Spinal cord (tissue), 9 donors: ENCODE measurements at regions not wholly inside any gene's neighbourhood (a gene's known extent, or its start where the extent isn't known, plus 50 kb on each side); places are given as distances from the start of the nearest gene placed in this dataset.

Experiments used
- DNase-seq, 6 donors: peaks; one replicate each; pipeline versions ENCODE4 v3.0.0 to v3.0.0-alpha.2; 2013 to 2015; ENCODE audit warnings: low spot score in 6 of 6, low read depth in 4 of 6
- H3K27ac ChIP-seq: one replicate; pipeline ENCODE4 v1.5.1; 2013; ENCODE audit warnings: low read depth, low read length, control low read depth
- H3K27me3 ChIP-seq: one replicate; pipeline ENCODE4 v1.6.1; 2013; ENCODE audit warnings: low read length; ENCODE audit not compliant: control insufficient read depth, insufficient read depth
- H3K36me3 ChIP-seq: one replicate; pipeline ENCODE4 v1.6.1; 2013; ENCODE audit warnings: low read length; ENCODE audit not compliant: control insufficient read depth, insufficient read depth
- H3K4me1 ChIP-seq: one replicate; pipeline ENCODE4 v1.6.1; 2013; ENCODE audit warnings: low read length; ENCODE audit not compliant: control insufficient read depth, insufficient read depth
- H3K4me3 ChIP-seq: one replicate; pipeline ENCODE4 v1.5.1; 2013; ENCODE audit warnings: low read depth, low read length, control low read depth
- H3K9me3 ChIP-seq: one replicate; pipeline ENCODE4 v1.6.1; 2013; ENCODE audit warnings: low read length; ENCODE audit not compliant: control insufficient read depth, insufficient read depth
- WGBS: methylation state at CpG from one replicate; pipeline ENCODE4 v1.1.5; 2013; ENCODE audit warnings: missing lambda C conversion rate; ENCODE audit not compliant: insufficient coverage; 5-methylcytosine and 5-hydroxymethylcytosine counted together
- donor health status: healthy.

DNA sequence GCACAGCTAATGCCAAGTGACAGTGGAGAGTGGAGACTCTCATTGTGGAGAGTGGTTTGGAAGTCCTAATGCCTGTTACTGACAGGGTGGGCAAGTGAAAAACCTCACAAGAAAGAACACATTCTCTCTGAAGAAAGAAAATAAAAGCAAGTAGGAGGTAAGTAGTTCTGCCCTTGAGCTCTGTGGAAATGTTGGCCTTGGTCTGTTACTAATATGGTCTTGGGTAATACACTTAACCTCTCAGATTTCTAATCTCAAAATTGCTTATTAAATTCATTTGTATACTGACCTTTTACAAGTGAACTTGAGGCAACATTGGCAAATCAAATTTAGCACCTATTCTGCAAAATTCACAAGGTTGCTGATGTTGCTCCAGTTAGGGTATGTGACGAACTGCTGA lies 291.6 kb upstream of the CBLB start:
- no CpG with 5 or more reads among the region's 1 CpG for WGBS
- no peaks in the 10 kb centered on the region for H3K4me1 ChIP-seq
- H3K27ac ChIP-seq = no peak overlapping the region
- no peak overlapping the region for H3K4me3 ChIP-seq
- DNase-seq = no peak
- no peaks in the 10 kb centered on the region for H3K27me3 ChIP-seq
- H3K36me3 ChIP-seq = no peaks in the 10 kb centered on the region
- no peaks in the 10 kb centered on the region for H3K9me3 ChIP-seq

DNA sequence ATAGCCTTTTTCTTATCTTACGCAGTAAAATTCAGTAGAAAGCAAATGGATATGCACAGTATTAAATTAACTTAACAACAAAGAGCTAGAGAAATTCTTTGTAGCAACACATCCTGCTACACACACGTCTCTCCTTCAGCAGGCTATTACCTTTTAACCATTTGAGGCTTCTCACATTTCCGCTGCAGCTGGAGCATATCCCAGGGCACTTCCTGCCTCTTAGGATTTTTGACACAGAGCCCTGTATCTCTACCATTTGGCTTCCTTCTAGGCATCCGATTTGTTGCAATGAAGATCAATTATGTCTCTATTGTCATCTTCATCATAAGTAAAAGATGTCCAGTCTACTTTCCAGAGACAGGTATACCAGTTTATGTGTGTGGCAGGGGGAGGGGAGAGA lies 292.4 kb upstream of the CBLB start:
- H3K36me3 ChIP-seq = no peaks in the 10 kb centered on the region
- no peak overlapping the region for H3K27ac ChIP-seq
- no peaks in the 10 kb centered on the region for H3K4me1 ChIP-seq
- no peaks in the 10 kb centered on the region for H3K27me3 ChIP-seq
- no peak for DNase-seq
- 83% methylated on average over 1 of the region's 4 CpGs for WGBS
- H3K9me3 ChIP-seq = no peaks in the 10 kb centered on the region
- H3K4me3 ChIP-seq = no peak overlapping the region

GRCh38 chr3:106167728-106168127 lies 298.9 kb upstream of the CBLB start:
- no peaks in the 10 kb centered on the region for H3K27me3 ChIP-seq
- WGBS = no CpG with 5 or more reads among the region's 8 CpGs

GRCh38 chr3:106168962-106169750 lies 300.3 kb upstream of the CBLB start:
- H3K4me1 ChIP-seq = no peaks in the 10 kb centered on the region
- no peaks in the 10 kb centered on the region for H3K36me3 ChIP-seq

More at GRCh38 chr3:106167728-106168127, 298.9 kb upstream of the CBLB start:
- H3K4me1 ChIP-seq = no peaks in the 10 kb centered on the region
- DNase-seq = no peak
- no peak overlapping the region for H3K4me3 ChIP-seq
- H3K27ac ChIP-seq = no peak overlapping the region
- no peaks in the 10 kb centered on the region for H3K36me3 ChIP-seq
- no peaks in the 10 kb centered on the region for H3K9me3 ChIP-seq

DNA sequence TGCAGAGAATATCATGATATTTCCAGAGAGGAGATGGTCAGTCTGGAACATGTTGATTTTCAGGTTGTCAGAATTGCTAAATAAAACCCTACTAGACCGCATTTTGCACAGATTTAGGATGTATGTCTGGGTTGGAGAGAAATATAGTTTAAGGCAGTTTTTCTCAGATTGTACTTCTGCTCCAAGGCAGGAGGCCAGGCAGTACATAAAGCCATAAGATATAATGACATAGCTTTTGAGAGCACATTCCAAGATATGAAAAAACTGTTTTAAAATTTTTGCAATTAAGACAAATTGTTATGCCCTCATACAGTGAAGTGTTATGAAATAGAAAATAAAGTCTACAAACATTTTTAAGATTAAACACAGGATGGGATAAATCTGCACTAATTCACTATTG lies 301.8 kb upstream of the CBLB start:
- DNase-seq = peak in 1 of 6 donors; percentile 44
- no CpG with 5 or more reads among the region's 1 CpG for WGBS
- Histone ChIP-seq H3K27ac (no peak overlapping the region), H3K9me3 (no peaks in the 10 kb centered on the region), H3K4me1 (no peaks in the 10 kb centered on the region), H3K4me3 (no peak overlapping the region), H3K27me3 (no peaks in the 10 kb centered on the region), H3K36me3 (no peaks in the 10 kb centered on the region)

More at GRCh38 chr3:106168962-106169750, 300.3 kb upstream of the CBLB start:
- no peaks in the 10 kb centered on the region for H3K27me3 ChIP-seq
- no peak for DNase-seq
- H3K9me3 ChIP-seq = no peaks in the 10 kb centered on the region
- no CpG with 5 or more reads among the region's 5 CpGs for WGBS
- no peak overlapping the region for H3K27ac ChIP-seq
- H3K4me3 ChIP-seq = no peak overlapping the region

- DNase-seq = no peak
- 93% methylated on average over 3 of the region's 4 CpGs for WGBS
- Histone ChIP-seq H3K36me3 (no peaks in the 10 kb centered on the region), H3K4me3 (no peak overlapping the region), H3K27me3 (no peaks in the 10 kb centered on the region), H3K9me3 (no peaks in the 10 kb centered on the region), H3K4me1 (no peaks in the 10 kb centered on the region), H3K27ac (no peak overlapping the region)
Measured at GRCh38 chr3:106172101-106172500, 303.3 kb upstream of the CBLB start.

- WGBS = no CpG with 5 or more reads among the region's 1 CpG
- Histone ChIP-seq H3K9me3 (no peaks in the 10 kb centered on the region), H3K27ac (no peak overlapping the region), H3K4me1 (no peaks in the 10 kb centered on the region), H3K27me3 (no peaks in the 10 kb centered on the region), H3K36me3 (no peaks in the 10 kb centered on the region), H3K4me3 (no peak overlapping the region)
- DNase-seq = no peak
Measured at GRCh38 chr3:106172780-106173179, 304.0 kb upstream of the CBLB start.

GRCh38 chr3:106175276-106175675 lies 306.5 kb upstream of the CBLB start:
- no peaks in the 10 kb centered on the region for H3K4me1 ChIP-seq
- no peaks in the 10 kb centered on the region for H3K36me3 ChIP-seq
- no peaks in the 10 kb centered on the region for H3K9me3 ChIP-seq
- WGBS = no CpG with 5 or more reads among the region's 1 CpG
- no peak overlapping the region for H3K27ac ChIP-seq
- H3K27me3 ChIP-seq = no peaks in the 10 kb centered on the region
- no peak overlapping the region for H3K4me3 ChIP-seq
- DNase-seq = no peak

GRCh38 chr3:106176734-106177133 lies 307.9 kb upstream of the CBLB start:
- no peak for DNase-seq
- Histone ChIP-seq H3K36me3 (no peaks in the 10 kb centered on the region), H3K4me1 (no peaks in the 10 kb centered on the region), H3K27ac (no peak overlapping the region), H3K27me3 (no peaks in the 10 kb centered on the region), H3K4me3 (no peak overlapping the region), H3K9me3 (no peaks in the 10 kb centered on the region)
- WGBS = no CpG with 5 or more reads among the region's 3 CpGs

GRCh38 chr3:106182950-106183511 lies 314.2 kb upstream of the CBLB start:
- H3K4me3 ChIP-seq = no peak overlapping the region
- H3K27ac ChIP-seq = no peak overlapping the region
- no peak for DNase-seq
- no peaks in the 10 kb centered on the region for H3K27me3 ChIP-seq
- H3K36me3 ChIP-seq = no peaks in the 10 kb centered on the region
- H3K4me1 ChIP-seq = no peaks in the 10 kb centered on the region
- H3K9me3 ChIP-seq = no peaks in the 10 kb centered on the region
- 80% methylated on average over 2 of the region's 5 CpGs for WGBS
